MCF 10A (cell line): ENCODE measurements at regions not wholly inside any gene's neighbourhood (a gene's known extent, or its start where the extent isn't known, plus 50 kb on each side); places are given as distances from the start of the nearest gene placed in this dataset.

ENCODE experiments used
- BruUV-seq: library from RNA; stranded (reverse); fragments of 400-500 nt; replicated peaks from 2 replicates; lab custom pipeline; 2021; lab: Mats Ljungman, UMichigan
- CTCF ChIA-PET: fragments of 300-600 bp; sonication (Branson Sonifier 250); formaldehyde crosslinking; extraction: SDS; loops from one replicate; lab custom pipeline; 2021; ENCODE audit warnings: antibody characterized with exemption, inconsistent platforms; lab: Yijun Ruan, JAX
- POLR2A ChIA-PET: fragments of 300-600, 350-650 bp; sonication (Branson Sonifier 250); formaldehyde crosslinking; extraction: SDS; loops from one replicate; lab custom pipeline; 2020; ENCODE audit warnings: antibody characterized with exemption, inconsistent platforms; lab: Yijun Ruan, JAX
- DNase-seq: peaks from one replicate; pipeline ENCODE4 v3.0.0-alpha.2; 2018; ENCODE audit not compliant: unreplicated experiment
- H3K27ac Mint-ChIP-seq: one replicate; pipeline ENCODE4 v1.8.0; 2022; ENCODE audit warnings: mild to moderate bottlenecking, low read depth, mixed read lengths; ENCODE audit not compliant: unreplicated experiment
- H3K27me3 Mint-ChIP-seq: one replicate; pipeline ENCODE4 v1.8.0; 2022; ENCODE audit warnings: mixed read lengths; ENCODE audit not compliant: insufficient read depth, unreplicated experiment
- H3K36me3 Mint-ChIP-seq: one replicate; pipeline ENCODE4 v1.8.0; 2022; ENCODE audit warnings: mild to moderate bottlenecking, moderate library complexity, mixed read lengths; ENCODE audit not compliant: insufficient read depth, unreplicated experiment
- H3K4me1 Mint-ChIP-seq: one replicate; pipeline ENCODE4 v1.8.0; 2022; ENCODE audit warnings: mixed read lengths; ENCODE audit not compliant: insufficient read depth, unreplicated experiment
- H3K4me3 Mint-ChIP-seq: one replicate; pipeline ENCODE4 v1.8.0; 2022; ENCODE audit warnings: mild to moderate bottlenecking, moderate library complexity, mixed read lengths; ENCODE audit not compliant: unreplicated experiment
- H3K9me3 Mint-ChIP-seq: one replicate; pipeline ENCODE4 v1.8.0; 2022; ENCODE audit warnings: mixed read lengths; ENCODE audit not compliant: unreplicated experiment
- CTCF ChIP-seq: fragments of 200-600 bp; IDR thresholded peaks from one replicate; pipeline ENCODE4 v1.8.0; 2022; ENCODE audit warnings: antibody characterized with exemption, mild to moderate bottlenecking; ENCODE audit not compliant: unreplicated experiment
- intact Hi-C: fragments of 100-400 bp; cut with micrococcal nuclease; formaldehyde crosslinking; loops from 2 replicates; pipeline ENCODE4 v1.14.1; 2022

DNA sequence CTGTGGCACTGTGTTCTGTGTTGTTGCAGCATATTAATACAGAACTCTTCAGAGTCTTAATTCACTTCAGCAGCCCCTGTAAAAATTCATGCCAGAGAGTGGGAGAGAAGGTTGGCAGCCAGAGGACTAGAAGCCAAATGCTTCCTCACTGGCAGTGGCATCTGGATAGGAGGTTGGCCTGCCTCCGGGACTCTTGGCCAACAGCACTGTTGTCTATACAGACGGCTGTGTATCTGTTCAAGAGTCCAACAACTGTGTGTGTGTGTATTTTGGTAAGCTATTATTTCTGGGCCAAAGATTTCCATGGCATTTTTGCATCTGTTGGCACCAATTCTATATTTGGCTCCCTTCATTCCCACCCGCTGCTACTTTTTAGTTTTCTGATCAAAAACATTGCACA is 156.0 kb upstream of the SOX2 start:
- BruUV-seq = no TSS peak

GRCh38 chr3:181554233-181554765 is 157.4 kb upstream of the SOX2 start:
- ChIA-PET CTCF (no interaction called here), POLR2A (no interaction called here)
- DNase-seq = no peak
- Mint-ChIP-seq H3K27me3 (no peaks in the 10 kb centered on the region), H3K27ac (no peak overlapping the region), H3K36me3 (no peaks in the 10 kb centered on the region), H3K4me3 (no peak overlapping the region), H3K9me3 (no peaks in the 10 kb centered on the region), H3K4me1 (no peaks in the 10 kb centered on the region)
- no peak for TF ChIP-seq CTCF
- intact Hi-C loops = no loop called here
- no TSS peak for BruUV-seq

More for the DNA sequence above, 156.0 kb upstream of the SOX2 start:
- intact Hi-C loops = no loop called here
- Mint-ChIP-seq H3K27me3 (no peaks in the 10 kb centered on the region), H3K4me1 (no peaks in the 10 kb centered on the region), H3K36me3 (no peaks in the 10 kb centered on the region), H3K27ac (no peak overlapping the region), H3K9me3 (no peaks in the 10 kb centered on the region), H3K4me3 (no peak overlapping the region)
- ChIA-PET POLR2A (no interaction called here), CTCF (interaction anchor here (0.9 kb wide), 1 partner anchor 146 kb away, joined by 4 read pairs; no protein-coding TSS in a partner anchor)
- TF ChIP-seq CTCF = no peak
- DNase-seq = no peak

- BruUV-seq = no TSS peak
- Mint-ChIP-seq H3K36me3 (no peaks in the 10 kb centered on the region), H3K4me3 (no peak overlapping the region), H3K4me1 (no peaks in the 10 kb centered on the region), H3K27ac (no peak overlapping the region), H3K9me3 (no peaks in the 10 kb centered on the region), H3K27me3 (no peaks in the 10 kb centered on the region)
- intact Hi-C loops = loop anchor here (10.0 kb wide), 1 partner anchor 214 kb away; no protein-coding TSS in a partner anchor
- no peak for DNase-seq
- no peak for TF ChIP-seq CTCF
- POLR2A ChIA-PET = no interaction called here
- CTCF ChIA-PET = interaction anchor here (0.6 kb wide), 1 partner anchor 114 kb away, joined by 4 read pairs; no protein-coding TSS in a partner anchor
Observed at GRCh38 chr3:181549266-181549665, 162.5 kb upstream of the SOX2 start.

GRCh38 chr3:181541414-181541813 is 170.3 kb upstream of the SOX2 start:
- no peak for TF ChIP-seq CTCF
- CTCF ChIA-PET = interaction anchor here (0.5 to 0.9 kb wide), 2 partner anchors 89 to 191 kb away, joined by 3 read pairs; no protein-coding TSS in a partner anchor
- BruUV-seq = no TSS peak
- no peaks in the 10 kb centered on the region for H3K4me1 Mint-ChIP-seq
- H3K27ac Mint-ChIP-seq = no peak overlapping the region
- POLR2A ChIA-PET = interaction anchor here (0.6 to 0.9 kb wide), 2 partner anchors 55 to 984 kb away, joined by 3 to 4 read pairs; no protein-coding TSS in a partner anchor
- H3K9me3 Mint-ChIP-seq = no peaks in the 10 kb centered on the region
- intact Hi-C loops = loop anchor here (10.0 kb wide), 1 partner anchor 207 kb away; no protein-coding TSS in a partner anchor
- DNase-seq = no peak
- H3K27me3 Mint-ChIP-seq = no peaks in the 10 kb centered on the region
- H3K36me3 Mint-ChIP-seq = no peaks in the 10 kb centered on the region
- no peak overlapping the region for H3K4me3 Mint-ChIP-seq
